Breast epithelium (tissue), 4 donors: ENCODE measurements at regions not wholly inside any gene's neighbourhood (a gene's known extent, or its start where the extent isn't known, plus 50 kb on each side); places are given as distances from the start of the nearest gene placed in this dataset.

Experiments used
- DNase-seq, 2 donors: peaks; one replicate each; pipeline ENCODE4 v3.0.0-alpha.2; 2019; ENCODE audit warnings: low spot score in 2 of 2
- H3K27ac ChIP-seq, 2 donors: fragments of 200-600 bp; sonication (generic) in 1 of 2; one replicate each; pipeline ENCODE4 v1.5.1; 2016 to 2019; ENCODE audit warnings: mild to moderate bottlenecking in 1 of 2
- H3K27me3 ChIP-seq, 2 donors: fragments of 200-600 bp; sonication (generic) in 1 of 2; one replicate each; pipeline versions ENCODE4 v1.5.1 to v1.6.0; 2017 to 2019; ENCODE audit warnings: control low read depth in 1 of 2, mild to moderate bottlenecking in 1 of 2
- H3K36me3 ChIP-seq: fragments of 200-600 bp; one replicate; pipeline ENCODE4 v1.5.1; 2019
- H3K4me1 ChIP-seq, 2 donors: fragments of 200-600 bp; sonication (generic); one replicate each; pipeline ENCODE4 v1.5.1; 2016 to 2019; ENCODE audit warnings: control low read depth in 1 of 2
- H3K4me3 ChIP-seq, 3 donors: fragments of 200-600 bp; sonication (generic); 1 replicate in 2 of 3; 2 replicates in 1 of 3; pipeline ENCODE4 v1.5.1; 2016 to 2019; ENCODE audit warnings: mild to moderate bottlenecking in 3 of 3, moderate library complexity in 2 of 3
- H3K9me3 ChIP-seq, 2 donors: fragments of 200-600 bp; sonication (generic) in 1 of 2; one replicate each; pipeline ENCODE4 v1.5.1; 2016 to 2019; ENCODE audit warnings: control low read depth in 1 of 2
- POLR2A ChIP-seq: fragments of 450-650 bp; IDR thresholded peaks from one replicate; pipeline ENCODE4 v1.6.1; 2016; ENCODE audit warnings: antibody characterized with exemption, mild to moderate bottlenecking, moderate library complexity
- POLR2AphosphoS5 ChIP-seq, 3 donors: sonication (generic); formaldehyde crosslinking; IDR thresholded peaks; one replicate each; pipeline ENCODE4 v1.6.1; 2017; ENCODE audit warnings: antibody characterized with exemption in 3 of 3
- intact Hi-C: fragments of 100-400 bp; cut with DNase I; formaldehyde crosslinking; loops from one replicate; pipeline ENCODE4 v1.15.1; 2023; ENCODE audit warnings: low total_unique reads
- TF ChIP-seq, protein P1 (sequence below), 3 donors: fragments of 450-650 bp; IDR thresholded peaks; one replicate each; pipeline ENCODE4 v1.5.1; 2016 to 2017; ENCODE audit warnings: antibody characterized with exemption in 3 of 3, mild to moderate bottlenecking in 3 of 3, moderate library complexity in 3 of 3

GRCh38 chr15:77698481-77698880 lies 65.8 kb upstream of the LINGO1 start:
- TF ChIP-seq POLR2AphosphoS5 (IDR thresholded peaks at IDR 0.05), result no peak
- no peaks in the 10 kb centered on the region for H3K4me1 ChIP-seq
- intact Hi-C loops, result loop anchor here (5.0 kb wide), 1 partner anchor 1486 kb away; no protein-coding TSS in a partner anchor
- H3K9me3 ChIP-seq, result no peaks in the 10 kb centered on the region
- no peak for DNase-seq
- H3K4me3 ChIP-seq, result no peak overlapping the region
- H3K27ac ChIP-seq, result no peak overlapping the region
- H3K36me3 ChIP-seq, result no peaks in the 10 kb centered on the region
- peaks cover 0 to 48% of the 10 kb centered on the region in 2 donors for H3K27me3 ChIP-seq

DNA sequence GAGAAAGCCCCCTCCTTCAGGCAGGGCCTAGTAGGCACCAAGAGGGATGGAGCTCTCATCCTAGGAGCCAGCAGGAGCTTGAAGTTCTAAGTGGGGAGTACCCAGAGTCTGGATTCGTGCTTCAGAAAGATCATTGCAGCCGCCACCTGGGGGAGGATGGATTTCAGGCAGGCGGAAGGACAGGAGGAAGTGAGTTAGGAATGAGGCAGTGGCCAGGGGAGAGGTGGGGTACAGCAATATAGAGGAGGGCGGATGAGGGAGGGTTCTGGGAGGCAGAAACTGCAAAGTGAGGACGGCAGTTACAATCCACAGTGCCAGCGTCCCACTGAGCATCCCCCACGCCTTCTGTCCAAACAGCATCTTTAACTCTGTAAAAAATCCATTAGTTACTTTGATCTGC lies 65.2 kb upstream of the LINGO1 start:
- Histone ChIP-seq H3K27ac (no peak overlapping the region), H3K36me3 (no peaks in the 10 kb centered on the region), H3K27me3 (peaks cover 0 to 53% of the 10 kb centered on the region in 2 donors), H3K4me1 (no peaks in the 10 kb centered on the region), H3K4me3 (no peak overlapping the region), H3K9me3 (no peaks in the 10 kb centered on the region)
- no peak for DNase-seq
- TF ChIP-seq, protein P1, sequence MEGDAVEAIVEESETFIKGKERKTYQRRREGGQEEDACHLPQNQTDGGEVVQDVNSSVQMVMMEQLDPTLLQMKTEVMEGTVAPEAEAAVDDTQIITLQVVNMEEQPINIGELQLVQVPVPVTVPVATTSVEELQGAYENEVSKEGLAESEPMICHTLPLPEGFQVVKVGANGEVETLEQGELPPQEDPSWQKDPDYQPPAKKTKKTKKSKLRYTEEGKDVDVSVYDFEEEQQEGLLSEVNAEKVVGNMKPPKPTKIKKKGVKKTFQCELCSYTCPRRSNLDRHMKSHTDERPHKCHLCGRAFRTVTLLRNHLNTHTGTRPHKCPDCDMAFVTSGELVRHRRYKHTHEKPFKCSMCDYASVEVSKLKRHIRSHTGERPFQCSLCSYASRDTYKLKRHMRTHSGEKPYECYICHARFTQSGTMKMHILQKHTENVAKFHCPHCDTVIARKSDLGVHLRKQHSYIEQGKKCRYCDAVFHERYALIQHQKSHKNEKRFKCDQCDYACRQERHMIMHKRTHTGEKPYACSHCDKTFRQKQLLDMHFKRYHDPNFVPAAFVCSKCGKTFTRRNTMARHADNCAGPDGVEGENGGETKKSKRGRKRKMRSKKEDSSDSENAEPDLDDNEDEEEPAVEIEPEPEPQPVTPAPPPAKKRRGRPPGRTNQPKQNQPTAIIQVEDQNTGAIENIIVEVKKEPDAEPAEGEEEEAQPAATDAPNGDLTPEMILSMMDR (IDR thresholded peaks at IDR 0.05), result no peak
- TF ChIP-seq POLR2A (no peak), POLR2AphosphoS5 (IDR thresholded peaks at IDR 0.05) (no peak)
- intact Hi-C loops, result loop anchor here (1.0 to 5.0 kb wide), 2 partner anchors 32 to 1486 kb away; no protein-coding TSS in a partner anchor

DNA sequence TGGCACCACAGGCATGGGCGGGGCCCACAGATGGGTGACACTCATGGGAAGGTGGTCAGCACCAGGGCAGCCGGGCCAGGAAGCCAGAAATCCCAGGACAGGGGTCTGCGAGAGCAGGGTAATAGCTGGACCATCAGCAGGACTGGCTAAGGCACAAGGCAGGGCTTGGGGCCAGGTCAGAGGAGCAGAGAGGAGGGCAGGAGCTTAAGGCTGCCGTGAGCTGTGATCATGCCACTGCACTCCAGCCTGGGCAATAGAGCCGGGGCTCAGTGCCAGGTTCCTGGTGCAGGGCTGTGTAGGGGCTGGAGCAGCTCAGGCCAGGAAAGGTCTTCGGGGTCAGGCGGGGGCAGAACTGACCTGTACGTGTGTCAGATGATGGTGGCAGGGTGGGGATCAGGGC lies 64.2 kb upstream of the LINGO1 start:
- no peak overlapping the region for H3K27ac ChIP-seq
- H3K4me3 ChIP-seq, result no peak overlapping the region
- no peaks in the 10 kb centered on the region for H3K9me3 ChIP-seq
- no peaks in the 10 kb centered on the region for H3K36me3 ChIP-seq
- intact Hi-C loops, result loop anchor here (1.0 to 5.0 kb wide), 2 partner anchors 31 to 1485 kb away; no protein-coding TSS in a partner anchor
- no peaks in the 10 kb centered on the region for H3K4me1 ChIP-seq
- H3K27me3 ChIP-seq, result peaks cover 0 to 55% of the 10 kb centered on the region in 2 donors
- no peak for TF ChIP-seq POLR2AphosphoS5 (IDR thresholded peaks at IDR 0.05)
- TF ChIP-seq, protein P1 (IDR thresholded peaks at IDR 0.05), result no peak
- no peak for TF ChIP-seq POLR2A
- no peak for DNase-seq

DNA sequence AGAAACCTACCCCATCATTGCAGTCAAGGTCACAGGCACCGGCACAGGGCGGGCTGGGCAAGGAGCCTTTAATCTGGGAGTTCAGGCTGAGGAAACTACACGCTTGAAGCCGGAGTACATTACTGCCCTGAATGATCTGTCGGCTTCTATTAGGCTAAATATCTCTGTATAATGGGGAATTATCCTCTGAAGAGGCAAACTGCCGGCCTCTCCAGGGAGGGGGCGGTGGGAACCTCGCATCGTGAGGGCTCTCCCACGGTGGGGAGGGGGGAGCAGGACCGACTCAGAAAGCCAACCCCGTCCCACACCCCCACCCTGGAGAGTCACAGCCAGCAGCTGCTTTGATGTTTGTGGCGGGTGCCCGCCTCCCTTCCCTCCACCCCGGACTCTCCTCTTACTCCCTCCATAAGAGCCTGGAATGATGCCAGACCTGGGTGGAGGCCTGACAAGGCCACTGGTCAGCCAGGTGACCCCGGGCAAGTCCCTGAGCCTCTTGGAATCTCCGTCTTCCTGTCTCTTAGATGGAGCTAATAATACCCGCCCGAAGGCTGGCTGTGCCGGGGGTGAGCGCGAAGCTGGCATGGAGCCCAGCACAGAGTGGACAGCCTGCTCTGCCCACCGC lies 63.4 kb upstream of the LINGO1 start:
- Histone ChIP-seq H3K9me3 (no peaks in the 10 kb centered on the region), H3K27ac (no peak overlapping the region), H3K4me1 (no peaks in the 10 kb centered on the region), H3K27me3 (peaks cover 0 to 55% of the 10 kb centered on the region in 2 donors), H3K36me3 (no peaks in the 10 kb centered on the region), H3K4me3 (no peak overlapping the region)
- TF ChIP-seq, protein P1 (IDR thresholded peaks at IDR 0.05), result no peak
- TF ChIP-seq POLR2A (no peak), POLR2AphosphoS5 (IDR thresholded peaks at IDR 0.05) (no peak)
- intact Hi-C loops, result loop anchor here (5.0 kb wide), 1 partner anchor 1484 kb away; no protein-coding TSS in a partner anchor
- no peak for DNase-seq

- Histone ChIP-seq H3K27me3 (peaks cover 0 to 55% of the 10 kb centered on the region in 2 donors), H3K9me3 (no peaks in the 10 kb centered on the region), H3K36me3 (no peaks in the 10 kb centered on the region), H3K27ac (no peak overlapping the region), H3K4me1 (no peaks in the 10 kb centered on the region), H3K4me3 (no peak overlapping the region)
- TF ChIP-seq, protein P1 (IDR thresholded peaks at IDR 0.05), result no peak
- no peak for TF ChIP-seq POLR2A
- TF ChIP-seq POLR2AphosphoS5 (IDR thresholded peaks at IDR 0.05), result no peak
- intact Hi-C loops, result loop anchor here (5.0 kb wide), 1 partner anchor 1483 kb away; no protein-coding TSS in a partner anchor
- DNase-seq, result no peak
Observed at GRCh38 chr15:77695548-77695947, 62.8 kb upstream of the LINGO1 start.
